SU-DHL-6 (cell line): ENCODE measurements at regions not wholly inside any gene's neighbourhood (a gene's known extent, or its start where the extent isn't known, plus 50 kb on each side); places are given as distances from the start of the nearest gene placed in this dataset.
A peak's percentile ranks its signal among the peaks of the same experiment; 100 is the strongest.

Experiments
- EZH2phosphoT487 ChIP-seq: fragments of 200-600 bp; sonication (generic), shearing (Covaris generic); conservative IDR thresholded peaks from 2 replicates; pipeline ENCODE4 v1.6.1; 2018; ENCODE audit warnings: mild to moderate bottlenecking, antibody characterized with exemption, low read length, moderate library complexity, mixed read lengths
- TF ChIP-seq, protein P1 (sequence below): fragments of 200-600 bp; sonication (generic); IDR thresholded peaks from one replicate; pipeline ENCODE4 v1.5.1; 2017; ENCODE audit warnings: antibody characterized with exemption, mild to moderate bottlenecking, low read length, moderate library complexity; ENCODE audit not compliant: insufficient read depth, poor library complexity, severe bottlenecking

DNA sequence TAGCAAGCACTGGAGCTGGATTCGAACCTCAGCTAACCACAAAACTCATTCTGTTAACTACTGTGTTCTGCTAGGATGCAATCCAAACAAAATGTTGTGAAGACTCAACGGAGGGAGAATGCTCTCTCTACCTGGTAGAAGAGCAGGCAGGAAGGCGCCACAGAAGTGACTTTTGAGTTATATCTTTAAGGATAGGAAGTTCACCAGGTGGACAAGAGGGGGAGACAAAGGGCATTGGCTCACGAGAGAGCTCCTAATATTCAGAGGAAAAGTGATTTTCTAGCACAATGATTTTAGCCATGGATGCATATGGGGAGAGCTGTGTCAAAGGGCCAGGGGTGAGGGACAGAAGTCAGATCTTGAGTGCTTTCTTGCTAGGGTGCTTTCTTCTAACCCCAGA lies 108.4 kb upstream of the MAFB start:
- TF ChIP-seq, protein P1, sequence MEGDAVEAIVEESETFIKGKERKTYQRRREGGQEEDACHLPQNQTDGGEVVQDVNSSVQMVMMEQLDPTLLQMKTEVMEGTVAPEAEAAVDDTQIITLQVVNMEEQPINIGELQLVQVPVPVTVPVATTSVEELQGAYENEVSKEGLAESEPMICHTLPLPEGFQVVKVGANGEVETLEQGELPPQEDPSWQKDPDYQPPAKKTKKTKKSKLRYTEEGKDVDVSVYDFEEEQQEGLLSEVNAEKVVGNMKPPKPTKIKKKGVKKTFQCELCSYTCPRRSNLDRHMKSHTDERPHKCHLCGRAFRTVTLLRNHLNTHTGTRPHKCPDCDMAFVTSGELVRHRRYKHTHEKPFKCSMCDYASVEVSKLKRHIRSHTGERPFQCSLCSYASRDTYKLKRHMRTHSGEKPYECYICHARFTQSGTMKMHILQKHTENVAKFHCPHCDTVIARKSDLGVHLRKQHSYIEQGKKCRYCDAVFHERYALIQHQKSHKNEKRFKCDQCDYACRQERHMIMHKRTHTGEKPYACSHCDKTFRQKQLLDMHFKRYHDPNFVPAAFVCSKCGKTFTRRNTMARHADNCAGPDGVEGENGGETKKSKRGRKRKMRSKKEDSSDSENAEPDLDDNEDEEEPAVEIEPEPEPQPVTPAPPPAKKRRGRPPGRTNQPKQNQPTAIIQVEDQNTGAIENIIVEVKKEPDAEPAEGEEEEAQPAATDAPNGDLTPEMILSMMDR, result peak; percentile 38
- no peak for TF ChIP-seq EZH2phosphoT487
